Esophagus squamous epithelium (tissue), 4 donors: ENCODE measurements at regions not wholly inside any gene's neighbourhood (a gene's known extent, or its start where the extent isn't known, plus 50 kb on each side); places are given as distances from the start of the nearest gene placed in this dataset.

Experiments
- POLR2A ChIP-seq, 4 donors: fragments of 450-650 bp; IDR thresholded peaks; one replicate each; pipeline ENCODE4 v1.6.1; 2017; ENCODE audit warnings: antibody characterized with exemption in 4 of 4, mild to moderate bottlenecking in 4 of 4, moderate library complexity in 3 of 4
- TF ChIP-seq, protein P1 (sequence below), 6 experiments: fragments of 450-650 bp in 4 of 6; fragments of 200-600 bp in 2 of 6; sonication (generic) in 2 of 6; IDR thresholded peaks; one replicate each; pipeline ENCODE4 v1.5.1; 2016 to 2019; ENCODE audit warnings: antibody characterized with exemption in 6 of 6, mild to moderate bottlenecking in 4 of 6, moderate library complexity in 4 of 6

DNA sequence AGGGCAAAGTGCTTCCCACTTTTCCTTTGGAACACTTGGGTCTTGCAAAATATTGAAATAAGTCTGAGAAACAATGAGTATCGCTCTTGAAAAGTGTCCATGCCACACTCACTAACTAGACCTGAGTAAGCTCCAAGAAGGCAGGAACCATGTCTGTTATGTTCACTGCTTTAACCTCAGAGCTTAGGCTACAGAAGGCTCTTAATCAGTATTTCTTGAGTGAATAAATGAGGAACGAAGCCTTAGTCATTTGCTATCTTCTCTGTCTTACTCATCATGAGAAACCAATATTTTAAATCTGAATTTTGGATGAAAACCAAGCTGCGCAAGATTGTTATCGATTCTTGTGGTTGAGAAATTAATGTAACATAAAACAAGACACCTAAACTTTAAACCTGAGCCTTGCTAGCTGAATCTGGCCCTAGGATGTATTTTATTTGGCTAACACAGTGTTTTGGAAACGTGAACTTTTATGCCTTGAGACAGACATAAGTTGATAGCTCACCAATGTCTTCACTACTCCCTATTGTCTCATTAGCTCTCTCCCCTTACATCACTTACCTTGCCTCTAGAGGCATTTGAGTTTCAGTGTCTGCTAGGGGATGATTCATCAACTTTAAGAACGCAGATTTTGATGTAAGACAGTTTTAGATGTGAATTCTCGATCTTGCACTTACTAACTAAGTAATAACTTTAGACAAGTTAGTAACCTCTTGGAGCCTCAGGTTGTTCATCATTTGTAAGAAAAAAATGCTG, 392.8 kb upstream of the MEIS1 start:
- TF ChIP-seq, protein P1, sequence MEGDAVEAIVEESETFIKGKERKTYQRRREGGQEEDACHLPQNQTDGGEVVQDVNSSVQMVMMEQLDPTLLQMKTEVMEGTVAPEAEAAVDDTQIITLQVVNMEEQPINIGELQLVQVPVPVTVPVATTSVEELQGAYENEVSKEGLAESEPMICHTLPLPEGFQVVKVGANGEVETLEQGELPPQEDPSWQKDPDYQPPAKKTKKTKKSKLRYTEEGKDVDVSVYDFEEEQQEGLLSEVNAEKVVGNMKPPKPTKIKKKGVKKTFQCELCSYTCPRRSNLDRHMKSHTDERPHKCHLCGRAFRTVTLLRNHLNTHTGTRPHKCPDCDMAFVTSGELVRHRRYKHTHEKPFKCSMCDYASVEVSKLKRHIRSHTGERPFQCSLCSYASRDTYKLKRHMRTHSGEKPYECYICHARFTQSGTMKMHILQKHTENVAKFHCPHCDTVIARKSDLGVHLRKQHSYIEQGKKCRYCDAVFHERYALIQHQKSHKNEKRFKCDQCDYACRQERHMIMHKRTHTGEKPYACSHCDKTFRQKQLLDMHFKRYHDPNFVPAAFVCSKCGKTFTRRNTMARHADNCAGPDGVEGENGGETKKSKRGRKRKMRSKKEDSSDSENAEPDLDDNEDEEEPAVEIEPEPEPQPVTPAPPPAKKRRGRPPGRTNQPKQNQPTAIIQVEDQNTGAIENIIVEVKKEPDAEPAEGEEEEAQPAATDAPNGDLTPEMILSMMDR (IDR thresholded peaks at IDR 0.05): no peak
- TF ChIP-seq POLR2A (IDR thresholded peaks at IDR 0.05): no peak
